ENCODE measurements at regions not wholly inside any gene's neighbourhood (a gene's known extent, or its start where the extent isn't known, plus 50 kb on each side); places are given as distances from the start of the nearest gene placed in this dataset.

DNA sequence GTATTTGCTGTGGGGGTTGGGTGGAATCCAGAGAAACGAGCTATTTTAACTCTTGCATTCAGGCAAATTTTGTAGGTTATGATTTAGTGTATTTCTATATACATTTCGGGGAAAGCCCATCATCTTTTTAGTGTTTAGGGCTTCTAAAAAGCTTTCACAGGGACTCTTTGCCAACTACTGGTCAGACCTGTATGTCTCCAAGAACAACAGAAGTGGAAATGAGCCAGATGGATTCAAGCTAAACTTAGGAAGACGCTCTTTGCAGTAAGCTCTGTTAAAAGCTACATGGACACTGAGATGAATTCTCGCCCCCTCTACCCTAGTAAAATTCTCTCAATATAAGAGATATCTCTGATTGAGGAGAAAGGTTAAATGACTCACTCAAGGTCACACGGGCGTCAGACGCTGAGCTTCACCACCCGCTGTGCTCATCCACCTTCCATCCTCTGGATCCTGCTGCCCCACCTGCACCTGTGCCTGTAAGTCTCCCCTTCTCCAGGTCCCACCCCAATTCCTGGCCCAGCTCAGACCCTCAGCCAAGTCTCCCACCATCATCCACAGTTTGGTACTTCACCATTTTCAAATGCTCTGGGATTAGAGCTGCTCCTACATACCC is 85.6 kb downstream of the MARCHF4 start:
- Histone ChIP-seq H3K36me3 (ENCODE audit: control insufficient read depth in 4 of 4, insufficient read depth in 3 of 4, low read depth in 1 of 4, low read length in 3 of 4) (no peaks in the 10 kb centered on the region), H3K27ac (ENCODE audit: low read depth in 1 of 2, low read length in 2 of 2) (no peak overlapping the region), H3K4me1 (ENCODE audit: control insufficient read depth in 4 of 4, insufficient read depth in 4 of 4, low read length in 3 of 4) (no peaks in the 10 kb centered on the region), H3K27me3 (ENCODE audit: control insufficient read depth in 4 of 4, insufficient read depth in 4 of 4, low read length in 3 of 4) (no peaks in the 10 kb centered on the region), H3K9ac (ENCODE audit: low read depth in 1 of 2, low read length in 2 of 2) (no peak overlapping the region), H3K4me3 (ENCODE audit: low read depth in 1 of 3, low read length in 3 of 3) (no peak overlapping the region), H3K9me3 (ENCODE audit: control insufficient read depth in 4 of 4, low read length in 3 of 4) (no peaks in the 10 kb centered on the region)
- DNase-seq (ENCODE audit: low spot score) = no peak
- TF ChIP-seq, protein P1, sequence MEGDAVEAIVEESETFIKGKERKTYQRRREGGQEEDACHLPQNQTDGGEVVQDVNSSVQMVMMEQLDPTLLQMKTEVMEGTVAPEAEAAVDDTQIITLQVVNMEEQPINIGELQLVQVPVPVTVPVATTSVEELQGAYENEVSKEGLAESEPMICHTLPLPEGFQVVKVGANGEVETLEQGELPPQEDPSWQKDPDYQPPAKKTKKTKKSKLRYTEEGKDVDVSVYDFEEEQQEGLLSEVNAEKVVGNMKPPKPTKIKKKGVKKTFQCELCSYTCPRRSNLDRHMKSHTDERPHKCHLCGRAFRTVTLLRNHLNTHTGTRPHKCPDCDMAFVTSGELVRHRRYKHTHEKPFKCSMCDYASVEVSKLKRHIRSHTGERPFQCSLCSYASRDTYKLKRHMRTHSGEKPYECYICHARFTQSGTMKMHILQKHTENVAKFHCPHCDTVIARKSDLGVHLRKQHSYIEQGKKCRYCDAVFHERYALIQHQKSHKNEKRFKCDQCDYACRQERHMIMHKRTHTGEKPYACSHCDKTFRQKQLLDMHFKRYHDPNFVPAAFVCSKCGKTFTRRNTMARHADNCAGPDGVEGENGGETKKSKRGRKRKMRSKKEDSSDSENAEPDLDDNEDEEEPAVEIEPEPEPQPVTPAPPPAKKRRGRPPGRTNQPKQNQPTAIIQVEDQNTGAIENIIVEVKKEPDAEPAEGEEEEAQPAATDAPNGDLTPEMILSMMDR (IDR thresholded peaks at IDR 0.05; ENCODE audit: low read depth, low read length, missing input control) = no peak
- TF ChIP-seq, protein P2, sequence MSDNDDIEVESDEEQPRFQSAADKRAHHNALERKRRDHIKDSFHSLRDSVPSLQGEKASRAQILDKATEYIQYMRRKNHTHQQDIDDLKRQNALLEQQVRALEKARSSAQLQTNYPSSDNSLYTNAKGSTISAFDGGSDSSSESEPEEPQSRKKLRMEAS (IDR thresholded peaks at IDR 0.05) = no peak
- TF ChIP-seq YY1 (IDR thresholded peaks at IDR 0.05) (no peak), JUND (IDR thresholded peaks at IDR 0.05) (no peak), EGR1 (IDR thresholded peaks at IDR 0.05; ENCODE audit: low read depth in 2 of 2) (no peak), FOXA1 (IDR thresholded peaks at IDR 0.05) (no peak), SP1 (IDR thresholded peaks at IDR 0.05) (no peak), FOXA2 (IDR thresholded peaks at IDR 0.05) (no peak), RAD21 (IDR thresholded peaks at IDR 0.05) (no peak)
- TF ChIP-seq, protein P3, sequence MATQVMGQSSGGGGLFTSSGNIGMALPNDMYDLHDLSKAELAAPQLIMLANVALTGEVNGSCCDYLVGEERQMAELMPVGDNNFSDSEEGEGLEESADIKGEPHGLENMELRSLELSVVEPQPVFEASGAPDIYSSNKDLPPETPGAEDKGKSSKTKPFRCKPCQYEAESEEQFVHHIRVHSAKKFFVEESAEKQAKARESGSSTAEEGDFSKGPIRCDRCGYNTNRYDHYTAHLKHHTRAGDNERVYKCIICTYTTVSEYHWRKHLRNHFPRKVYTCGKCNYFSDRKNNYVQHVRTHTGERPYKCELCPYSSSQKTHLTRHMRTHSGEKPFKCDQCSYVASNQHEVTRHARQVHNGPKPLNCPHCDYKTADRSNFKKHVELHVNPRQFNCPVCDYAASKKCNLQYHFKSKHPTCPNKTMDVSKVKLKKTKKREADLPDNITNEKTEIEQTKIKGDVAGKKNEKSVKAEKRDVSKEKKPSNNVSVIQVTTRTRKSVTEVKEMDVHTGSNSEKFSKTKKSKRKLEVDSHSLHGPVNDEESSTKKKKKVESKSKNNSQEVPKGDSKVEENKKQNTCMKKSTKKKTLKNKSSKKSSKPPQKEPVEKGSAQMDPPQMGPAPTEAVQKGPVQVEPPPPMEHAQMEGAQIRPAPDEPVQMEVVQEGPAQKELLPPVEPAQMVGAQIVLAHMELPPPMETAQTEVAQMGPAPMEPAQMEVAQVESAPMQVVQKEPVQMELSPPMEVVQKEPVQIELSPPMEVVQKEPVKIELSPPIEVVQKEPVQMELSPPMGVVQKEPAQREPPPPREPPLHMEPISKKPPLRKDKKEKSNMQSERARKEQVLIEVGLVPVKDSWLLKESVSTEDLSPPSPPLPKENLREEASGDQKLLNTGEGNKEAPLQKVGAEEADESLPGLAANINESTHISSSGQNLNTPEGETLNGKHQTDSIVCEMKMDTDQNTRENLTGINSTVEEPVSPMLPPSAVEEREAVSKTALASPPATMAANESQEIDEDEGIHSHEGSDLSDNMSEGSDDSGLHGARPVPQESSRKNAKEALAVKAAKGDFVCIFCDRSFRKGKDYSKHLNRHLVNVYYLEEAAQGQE (IDR thresholded peaks at IDR 0.05) = no peak
- WGBS = 55% methylated on average over 8 of the region's 8 CpGs

DNA sequence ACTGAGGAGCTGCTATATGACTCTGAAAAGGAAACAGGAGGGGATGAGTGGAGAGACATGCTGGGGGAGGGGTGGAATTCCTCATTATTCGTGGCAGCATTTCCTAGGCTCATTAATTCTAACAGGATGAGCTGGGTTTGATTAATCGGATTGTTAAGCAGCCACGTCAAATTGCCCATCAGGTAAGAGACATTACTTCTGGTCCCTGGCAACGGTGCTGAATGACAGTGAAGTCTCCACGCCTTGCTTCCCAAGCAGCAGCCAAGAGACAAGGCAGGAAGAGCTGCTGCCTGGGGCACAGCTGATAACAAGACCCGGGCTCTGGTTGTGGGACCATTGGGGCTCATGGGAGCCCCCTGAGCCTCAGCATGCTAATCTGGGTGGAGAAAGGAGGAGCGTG is 86.6 kb downstream of the MARCHF4 start:
- no peaks in the 10 kb centered on the region for H3K27me3 ChIP-seq (ENCODE audit: control insufficient read depth in 4 of 4, insufficient read depth in 4 of 4, low read length in 3 of 4)
- 50% methylated on average over 7 of the region's 7 CpGs for WGBS
- no peak overlapping the region for H3K27ac ChIP-seq (ENCODE audit: low read depth in 1 of 2, low read length in 2 of 2)
- H3K36me3 ChIP-seq (ENCODE audit: control insufficient read depth in 4 of 4, insufficient read depth in 3 of 4, low read depth in 1 of 4, low read length in 3 of 4) = no peaks in the 10 kb centered on the region
- H3K4me1 ChIP-seq (ENCODE audit: control insufficient read depth in 4 of 4, insufficient read depth in 4 of 4, low read length in 3 of 4) = no peaks in the 10 kb centered on the region
- DNase-seq (ENCODE audit: low spot score) = no peak
- H3K4me3 ChIP-seq (ENCODE audit: low read depth in 1 of 3, low read length in 3 of 3) = no peak overlapping the region
- no peak overlapping the region for H3K9ac ChIP-seq (ENCODE audit: low read depth in 1 of 2, low read length in 2 of 2)
- H3K9me3 ChIP-seq (ENCODE audit: control insufficient read depth in 4 of 4, low read length in 3 of 4) = no peaks in the 10 kb centered on the region
- TF ChIP-seq GABPA (IDR thresholded peaks at IDR 0.05 in 1 of 2, conservative IDR thresholded peaks at IDR 0.05 in 1 of 2) (no peak), TAF1 (conservative IDR thresholded peaks at IDR 0.05) (no peak), EGR1 (IDR thresholded peaks at IDR 0.05; ENCODE audit: low read depth in 2 of 2) (no peak), NR2F2 (IDR thresholded peaks at IDR 0.05) (no peak), RXRA (IDR thresholded peaks at IDR 0.05) (no peak), HNF4A (conservative IDR thresholded peaks at IDR 0.05) (no peak), YY1 (IDR thresholded peaks at IDR 0.05) (no peak), JUND (IDR thresholded peaks at IDR 0.05) (no peak), RAD21 (IDR thresholded peaks at IDR 0.05) (no peak)
- TF ChIP-seq, protein P4, sequence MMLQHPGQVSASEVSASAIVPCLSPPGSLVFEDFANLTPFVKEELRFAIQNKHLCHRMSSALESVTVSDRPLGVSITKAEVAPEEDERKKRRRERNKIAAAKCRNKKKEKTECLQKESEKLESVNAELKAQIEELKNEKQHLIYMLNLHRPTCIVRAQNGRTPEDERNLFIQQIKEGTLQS (IDR thresholded peaks at IDR 0.05) = no peak
- TF ChIP-seq, protein P5, sequence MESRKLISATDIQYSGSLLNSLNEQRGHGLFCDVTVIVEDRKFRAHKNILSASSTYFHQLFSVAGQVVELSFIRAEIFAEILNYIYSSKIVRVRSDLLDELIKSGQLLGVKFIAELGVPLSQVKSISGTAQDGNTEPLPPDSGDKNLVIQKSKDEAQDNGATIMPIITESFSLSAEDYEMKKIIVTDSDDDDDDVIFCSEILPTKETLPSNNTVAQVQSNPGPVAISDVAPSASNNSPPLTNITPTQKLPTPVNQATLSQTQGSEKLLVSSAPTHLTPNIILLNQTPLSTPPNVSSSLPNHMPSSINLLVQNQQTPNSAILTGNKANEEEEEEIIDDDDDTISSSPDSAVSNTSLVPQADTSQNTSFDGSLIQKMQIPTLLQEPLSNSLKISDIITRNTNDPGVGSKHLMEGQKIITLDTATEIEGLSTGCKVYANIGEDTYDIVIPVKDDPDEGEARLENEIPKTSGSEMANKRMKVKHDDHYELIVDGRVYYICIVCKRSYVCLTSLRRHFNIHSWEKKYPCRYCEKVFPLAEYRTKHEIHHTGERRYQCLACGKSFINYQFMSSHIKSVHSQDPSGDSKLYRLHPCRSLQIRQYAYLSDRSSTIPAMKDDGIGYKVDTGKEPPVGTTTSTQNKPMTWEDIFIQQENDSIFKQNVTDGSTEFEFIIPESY (IDR thresholded peaks at IDR 0.05) = no peak
- TF ChIP-seq, protein P1 (IDR thresholded peaks at IDR 0.05; ENCODE audit: low read depth, low read length, missing input control) = no peak
- TF ChIP-seq, protein P3 (IDR thresholded peaks at IDR 0.05) = no peak
- TF ChIP-seq, protein P2 (IDR thresholded peaks at IDR 0.05) = no peak

All from liver (tissue), 8 donors.